ENCODE measurements at regions not wholly inside any gene's neighbourhood (a gene's known extent, or its start where the extent isn't known, plus 50 kb on each side); places are given as distances from the start of the nearest gene placed in this dataset.

DNA sequence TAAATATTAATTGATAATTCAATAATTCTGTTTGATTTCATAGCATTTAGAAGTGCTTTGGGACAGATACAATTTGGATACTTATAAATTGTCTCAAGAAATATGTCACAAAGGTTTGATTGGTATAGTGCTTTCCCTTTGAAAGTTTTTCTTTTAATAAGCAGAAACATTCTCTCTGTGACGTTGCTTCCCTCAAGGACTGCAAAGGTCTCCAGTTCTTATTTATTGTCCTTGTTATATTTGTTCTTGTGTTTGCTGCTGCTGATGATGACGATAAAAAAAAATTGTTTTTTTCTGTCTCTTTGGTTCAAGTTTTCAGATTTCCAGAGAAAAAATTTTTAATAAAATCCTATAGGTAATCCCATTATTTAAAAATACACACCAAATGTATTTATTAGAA lies 176.3 kb upstream of the CLEC14A start (continued):
- TF ChIP-seq, protein P1, sequence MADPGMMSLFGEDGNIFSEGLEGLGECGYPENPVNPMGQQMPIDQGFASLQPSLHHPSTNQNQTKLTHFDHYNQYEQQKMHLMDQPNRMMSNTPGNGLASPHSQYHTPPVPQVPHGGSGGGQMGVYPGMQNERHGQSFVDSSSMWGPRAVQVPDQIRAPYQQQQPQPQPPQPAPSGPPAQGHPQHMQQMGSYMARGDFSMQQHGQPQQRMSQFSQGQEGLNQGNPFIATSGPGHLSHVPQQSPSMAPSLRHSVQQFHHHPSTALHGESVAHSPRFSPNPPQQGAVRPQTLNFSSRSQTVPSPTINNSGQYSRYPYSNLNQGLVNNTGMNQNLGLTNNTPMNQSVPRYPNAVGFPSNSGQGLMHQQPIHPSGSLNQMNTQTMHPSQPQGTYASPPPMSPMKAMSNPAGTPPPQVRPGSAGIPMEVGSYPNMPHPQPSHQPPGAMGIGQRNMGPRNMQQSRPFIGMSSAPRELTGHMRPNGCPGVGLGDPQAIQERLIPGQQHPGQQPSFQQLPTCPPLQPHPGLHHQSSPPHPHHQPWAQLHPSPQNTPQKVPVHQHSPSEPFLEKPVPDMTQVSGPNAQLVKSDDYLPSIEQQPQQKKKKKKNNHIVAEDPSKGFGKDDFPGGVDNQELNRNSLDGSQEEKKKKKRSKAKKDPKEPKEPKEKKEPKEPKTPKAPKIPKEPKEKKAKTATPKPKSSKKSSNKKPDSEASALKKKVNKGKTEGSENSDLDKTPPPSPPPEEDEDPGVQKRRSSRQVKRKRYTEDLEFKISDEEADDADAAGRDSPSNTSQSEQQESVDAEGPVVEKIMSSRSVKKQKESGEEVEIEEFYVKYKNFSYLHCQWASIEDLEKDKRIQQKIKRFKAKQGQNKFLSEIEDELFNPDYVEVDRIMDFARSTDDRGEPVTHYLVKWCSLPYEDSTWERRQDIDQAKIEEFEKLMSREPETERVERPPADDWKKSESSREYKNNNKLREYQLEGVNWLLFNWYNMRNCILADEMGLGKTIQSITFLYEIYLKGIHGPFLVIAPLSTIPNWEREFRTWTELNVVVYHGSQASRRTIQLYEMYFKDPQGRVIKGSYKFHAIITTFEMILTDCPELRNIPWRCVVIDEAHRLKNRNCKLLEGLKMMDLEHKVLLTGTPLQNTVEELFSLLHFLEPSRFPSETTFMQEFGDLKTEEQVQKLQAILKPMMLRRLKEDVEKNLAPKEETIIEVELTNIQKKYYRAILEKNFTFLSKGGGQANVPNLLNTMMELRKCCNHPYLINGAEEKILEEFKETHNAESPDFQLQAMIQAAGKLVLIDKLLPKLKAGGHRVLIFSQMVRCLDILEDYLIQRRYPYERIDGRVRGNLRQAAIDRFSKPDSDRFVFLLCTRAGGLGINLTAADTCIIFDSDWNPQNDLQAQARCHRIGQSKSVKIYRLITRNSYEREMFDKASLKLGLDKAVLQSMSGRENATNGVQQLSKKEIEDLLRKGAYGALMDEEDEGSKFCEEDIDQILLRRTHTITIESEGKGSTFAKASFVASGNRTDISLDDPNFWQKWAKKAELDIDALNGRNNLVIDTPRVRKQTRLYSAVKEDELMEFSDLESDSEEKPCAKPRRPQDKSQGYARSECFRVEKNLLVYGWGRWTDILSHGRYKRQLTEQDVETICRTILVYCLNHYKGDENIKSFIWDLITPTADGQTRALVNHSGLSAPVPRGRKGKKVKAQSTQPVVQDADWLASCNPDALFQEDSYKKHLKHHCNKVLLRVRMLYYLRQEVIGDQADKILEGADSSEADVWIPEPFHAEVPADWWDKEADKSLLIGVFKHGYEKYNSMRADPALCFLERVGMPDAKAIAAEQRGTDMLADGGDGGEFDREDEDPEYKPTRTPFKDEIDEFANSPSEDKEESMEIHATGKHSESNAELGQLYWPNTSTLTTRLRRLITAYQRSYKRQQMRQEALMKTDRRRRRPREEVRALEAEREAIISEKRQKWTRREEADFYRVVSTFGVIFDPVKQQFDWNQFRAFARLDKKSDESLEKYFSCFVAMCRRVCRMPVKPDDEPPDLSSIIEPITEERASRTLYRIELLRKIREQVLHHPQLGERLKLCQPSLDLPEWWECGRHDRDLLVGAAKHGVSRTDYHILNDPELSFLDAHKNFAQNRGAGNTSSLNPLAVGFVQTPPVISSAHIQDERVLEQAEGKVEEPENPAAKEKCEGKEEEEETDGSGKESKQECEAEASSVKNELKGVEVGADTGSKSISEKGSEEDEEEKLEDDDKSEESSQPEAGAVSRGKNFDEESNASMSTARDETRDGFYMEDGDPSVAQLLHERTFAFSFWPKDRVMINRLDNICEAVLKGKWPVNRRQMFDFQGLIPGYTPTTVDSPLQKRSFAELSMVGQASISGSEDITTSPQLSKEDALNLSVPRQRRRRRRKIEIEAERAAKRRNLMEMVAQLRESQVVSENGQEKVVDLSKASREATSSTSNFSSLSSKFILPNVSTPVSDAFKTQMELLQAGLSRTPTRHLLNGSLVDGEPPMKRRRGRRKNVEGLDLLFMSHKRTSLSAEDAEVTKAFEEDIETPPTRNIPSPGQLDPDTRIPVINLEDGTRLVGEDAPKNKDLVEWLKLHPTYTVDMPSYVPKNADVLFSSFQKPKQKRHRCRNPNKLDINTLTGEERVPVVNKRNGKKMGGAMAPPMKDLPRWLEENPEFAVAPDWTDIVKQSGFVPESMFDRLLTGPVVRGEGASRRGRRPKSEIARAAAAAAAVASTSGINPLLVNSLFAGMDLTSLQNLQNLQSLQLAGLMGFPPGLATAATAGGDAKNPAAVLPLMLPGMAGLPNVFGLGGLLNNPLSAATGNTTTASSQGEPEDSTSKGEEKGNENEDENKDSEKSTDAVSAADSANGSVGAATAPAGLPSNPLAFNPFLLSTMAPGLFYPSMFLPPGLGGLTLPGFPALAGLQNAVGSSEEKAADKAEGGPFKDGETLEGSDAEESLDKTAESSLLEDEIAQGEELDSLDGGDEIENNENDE (IDR thresholded peaks at IDR 0.05; ENCODE audit: insufficient replicate concordance, low read length): no peak
- no peak for TF ChIP-seq BCL11A (IDR thresholded peaks at IDR 0.05; ENCODE audit: low read depth in 2 of 2, low read length in 2 of 2)
- no peak for TF ChIP-seq FOSL1 (IDR thresholded peaks at IDR 0.05; ENCODE audit: insufficient read depth, low read depth, low read length)
- TF ChIP-seq CHD1 (IDR thresholded peaks at IDR 0.05; ENCODE audit: low read depth, low read length): no peak
- no peak for TF ChIP-seq SAP30 (IDR thresholded peaks at IDR 0.05; ENCODE audit: insufficient read depth, insufficient replicate concordance, low read length)

Measured in H1 (cell line).